ENCODE measurements at regions not wholly inside any gene's neighbourhood (a gene's known extent, or its start where the extent isn't known, plus 50 kb on each side); places are given as distances from the start of the nearest gene placed in this dataset.

- H3K27ac ChIP-seq (ENCODE audit: low read depth, low read length), result no peak overlapping the region
- H3K4me3 ChIP-seq (ENCODE audit: low read depth, low read length), result no peak overlapping the region
- no peaks in the 10 kb centered on the region for H3K36me3 ChIP-seq (ENCODE audit: control insufficient read depth, insufficient read depth, low read length)
- H3K9ac ChIP-seq (ENCODE audit: low read length), result no peak overlapping the region
- peaks cover 23% of the 10 kb centered on the region for H3K4me1 ChIP-seq (ENCODE audit: control insufficient read depth, insufficient read depth, low read length)
- H3K9me3 ChIP-seq (ENCODE audit: control insufficient read depth, insufficient read depth, low read depth, low read length), result no peaks in the 10 kb centered on the region
- H3K27me3 ChIP-seq (ENCODE audit: control insufficient read depth, insufficient read depth, low read length), result no peaks in the 10 kb centered on the region
These were observed 411.0 kb downstream of the LRATD1 start for GRCh38 chr2:15043336-15044058.

GRCh38 chr2:15045054-15045453, 412.5 kb downstream of the LRATD1 start:
- no peak overlapping the region for H3K27ac ChIP-seq (ENCODE audit: low read depth, low read length)
- H3K9ac ChIP-seq (ENCODE audit: low read length), result no peak overlapping the region
- H3K4me3 ChIP-seq (ENCODE audit: low read depth, low read length), result no peak overlapping the region
- no peaks in the 10 kb centered on the region for H3K36me3 ChIP-seq (ENCODE audit: control insufficient read depth, insufficient read depth, low read length)
- H3K27me3 ChIP-seq (ENCODE audit: control insufficient read depth, insufficient read depth, low read length), result no peaks in the 10 kb centered on the region
- H3K4me1 ChIP-seq (ENCODE audit: control insufficient read depth, insufficient read depth, low read length), result peaks cover 28% of the 10 kb centered on the region
- H3K9me3 ChIP-seq (ENCODE audit: control insufficient read depth, insufficient read depth, low read depth, low read length), result no peaks in the 10 kb centered on the region

DNA sequence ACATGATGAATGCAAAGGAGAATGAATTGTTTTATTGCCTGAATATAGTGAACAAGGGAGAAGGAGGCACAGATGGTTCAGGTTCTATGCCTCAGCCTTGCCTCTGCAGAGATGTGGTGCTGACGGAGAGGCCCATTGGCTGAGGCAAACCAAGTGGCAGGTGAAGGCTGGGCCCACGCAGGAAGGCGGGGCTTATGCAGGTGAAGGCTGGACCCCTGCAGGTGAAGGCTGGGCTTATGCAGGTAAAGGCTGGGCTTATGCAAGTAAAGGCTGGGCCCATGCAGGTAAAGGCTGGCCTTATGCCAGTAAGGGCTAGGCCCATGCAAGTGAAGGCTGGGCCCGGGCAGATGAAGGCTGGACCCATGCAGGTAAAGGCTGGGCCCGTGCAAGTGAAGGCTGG, 414.7 kb downstream of the LRATD1 start:
- peaks cover 27% of the 10 kb centered on the region for H3K4me1 ChIP-seq (ENCODE audit: control insufficient read depth, insufficient read depth, low read length)
- H3K9ac ChIP-seq (ENCODE audit: low read length), result no peak overlapping the region
- H3K27me3 ChIP-seq (ENCODE audit: control insufficient read depth, insufficient read depth, low read length), result no peaks in the 10 kb centered on the region
- no peaks in the 10 kb centered on the region for H3K9me3 ChIP-seq (ENCODE audit: control insufficient read depth, insufficient read depth, low read depth, low read length)
- no peaks in the 10 kb centered on the region for H3K36me3 ChIP-seq (ENCODE audit: control insufficient read depth, insufficient read depth, low read length)
- no peak overlapping the region for H3K27ac ChIP-seq (ENCODE audit: low read depth, low read length)
- H3K4me3 ChIP-seq (ENCODE audit: low read depth, low read length), result no peak overlapping the region

DNA sequence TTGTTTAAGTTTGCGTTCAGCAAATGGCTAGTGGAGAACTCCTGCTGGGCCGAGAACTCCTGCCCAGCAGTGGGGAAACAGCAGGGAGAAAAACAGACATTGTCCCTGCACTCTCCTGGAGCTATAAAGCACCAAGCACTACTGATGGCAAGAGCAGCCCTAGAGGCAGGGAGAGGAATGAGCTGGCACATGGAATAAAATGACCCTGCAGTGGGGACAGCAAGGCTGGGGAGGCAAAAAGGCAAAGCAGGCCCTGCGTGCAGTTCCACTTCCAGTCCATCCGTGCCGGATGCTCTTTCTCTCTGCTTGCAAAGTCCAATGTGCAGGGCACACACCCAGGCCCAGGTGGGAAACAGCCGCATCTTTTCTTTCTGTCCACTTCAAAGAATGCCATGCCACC, 415.5 kb downstream of the LRATD1 start:
- H3K4me3 ChIP-seq (ENCODE audit: low read depth, low read length), result no peak overlapping the region
- no peak overlapping the region for H3K27ac ChIP-seq (ENCODE audit: low read depth, low read length)
- H3K36me3 ChIP-seq (ENCODE audit: control insufficient read depth, insufficient read depth, low read length), result no peaks in the 10 kb centered on the region
- no peaks in the 10 kb centered on the region for H3K27me3 ChIP-seq (ENCODE audit: control insufficient read depth, insufficient read depth, low read length)
- no peaks in the 10 kb centered on the region for H3K9me3 ChIP-seq (ENCODE audit: control insufficient read depth, insufficient read depth, low read depth, low read length)
- H3K4me1 ChIP-seq (ENCODE audit: control insufficient read depth, insufficient read depth, low read length), result peaks cover 19% of the 10 kb centered on the region
- no peak overlapping the region for H3K9ac ChIP-seq (ENCODE audit: low read length)

GRCh38 chr2:15049096-15049993, 416.8 kb downstream of the LRATD1 start:
- peaks cover 5% of the 10 kb centered on the region for H3K4me1 ChIP-seq (ENCODE audit: control insufficient read depth, insufficient read depth, low read length)
- H3K27ac ChIP-seq (ENCODE audit: low read depth, low read length), result no peak overlapping the region
- H3K4me3 ChIP-seq (ENCODE audit: low read depth, low read length), result no peak overlapping the region
- H3K9ac ChIP-seq (ENCODE audit: low read length), result no peak overlapping the region
- no peaks in the 10 kb centered on the region for H3K36me3 ChIP-seq (ENCODE audit: control insufficient read depth, insufficient read depth, low read length)
- no peaks in the 10 kb centered on the region for H3K9me3 ChIP-seq (ENCODE audit: control insufficient read depth, insufficient read depth, low read depth, low read length)
- H3K27me3 ChIP-seq (ENCODE audit: control insufficient read depth, insufficient read depth, low read length), result no peaks in the 10 kb centered on the region

DNA sequence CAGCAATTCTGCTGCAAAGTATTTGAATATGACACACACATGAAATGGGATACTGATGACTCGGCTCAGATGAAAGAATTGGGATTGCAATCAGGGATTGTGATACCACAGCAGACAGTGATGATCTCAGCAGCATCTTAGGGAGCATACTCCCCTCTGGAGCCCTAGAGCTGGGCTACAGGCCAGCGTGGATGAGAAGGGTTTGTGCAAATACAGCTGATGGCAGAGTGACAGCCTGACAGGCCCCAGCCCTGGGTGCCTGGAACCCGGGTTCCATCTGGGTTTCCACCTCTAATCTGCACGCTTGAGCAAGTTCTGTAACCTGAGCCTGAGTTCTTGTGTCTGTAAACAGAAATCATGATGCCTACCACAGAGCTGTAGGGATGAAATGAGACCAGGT, 418.0 kb downstream of the LRATD1 start:
- peaks cover 5% of the 10 kb centered on the region for H3K4me1 ChIP-seq (ENCODE audit: control insufficient read depth, insufficient read depth, low read length)
- H3K36me3 ChIP-seq (ENCODE audit: control insufficient read depth, insufficient read depth, low read length), result no peaks in the 10 kb centered on the region
- H3K9ac ChIP-seq (ENCODE audit: low read length), result no peak overlapping the region
- no peaks in the 10 kb centered on the region for H3K27me3 ChIP-seq (ENCODE audit: control insufficient read depth, insufficient read depth, low read length)
- H3K27ac ChIP-seq (ENCODE audit: low read depth, low read length), result no peak overlapping the region
- H3K9me3 ChIP-seq (ENCODE audit: control insufficient read depth, insufficient read depth, low read depth, low read length), result no peaks in the 10 kb centered on the region
- H3K4me3 ChIP-seq (ENCODE audit: low read depth, low read length), result no peak overlapping the region

GRCh38 chr2:15053542-15053941, 421.0 kb downstream of the LRATD1 start:
- H3K27me3 ChIP-seq (ENCODE audit: control insufficient read depth, insufficient read depth, low read length), result no peaks in the 10 kb centered on the region
- no peaks in the 10 kb centered on the region for H3K9me3 ChIP-seq (ENCODE audit: control insufficient read depth, insufficient read depth, low read depth, low read length)
- peaks cover 5% of the 10 kb centered on the region for H3K4me1 ChIP-seq (ENCODE audit: control insufficient read depth, insufficient read depth, low read length)
- H3K9ac ChIP-seq (ENCODE audit: low read length), result no peak overlapping the region
- H3K27ac ChIP-seq (ENCODE audit: low read depth, low read length), result no peak overlapping the region
- H3K4me3 ChIP-seq (ENCODE audit: low read depth, low read length), result no peak overlapping the region
- no peaks in the 10 kb centered on the region for H3K36me3 ChIP-seq (ENCODE audit: control insufficient read depth, insufficient read depth, low read length)

GRCh38 chr2:15058015-15058720, 425.7 kb downstream of the LRATD1 start:
- H3K4me1 ChIP-seq (ENCODE audit: control insufficient read depth, insufficient read depth, low read length), result 0 out of 2 replicates have a peak, but pooled peaks cover 5% of the 10 kb centered on the region
- H3K27ac ChIP-seq (ENCODE audit: low read depth, low read length), result no peak overlapping the region
- H3K9ac ChIP-seq (ENCODE audit: low read length), result no peak overlapping the region
- H3K36me3 ChIP-seq (ENCODE audit: control insufficient read depth, insufficient read depth, low read length), result no peaks in the 10 kb centered on the region
- H3K27me3 ChIP-seq (ENCODE audit: control insufficient read depth, insufficient read depth, low read length), result no peaks in the 10 kb centered on the region
- no peak overlapping the region for H3K4me3 ChIP-seq (ENCODE audit: low read depth, low read length)
- no peaks in the 10 kb centered on the region for H3K9me3 ChIP-seq (ENCODE audit: control insufficient read depth, insufficient read depth, low read depth, low read length)

DNA sequence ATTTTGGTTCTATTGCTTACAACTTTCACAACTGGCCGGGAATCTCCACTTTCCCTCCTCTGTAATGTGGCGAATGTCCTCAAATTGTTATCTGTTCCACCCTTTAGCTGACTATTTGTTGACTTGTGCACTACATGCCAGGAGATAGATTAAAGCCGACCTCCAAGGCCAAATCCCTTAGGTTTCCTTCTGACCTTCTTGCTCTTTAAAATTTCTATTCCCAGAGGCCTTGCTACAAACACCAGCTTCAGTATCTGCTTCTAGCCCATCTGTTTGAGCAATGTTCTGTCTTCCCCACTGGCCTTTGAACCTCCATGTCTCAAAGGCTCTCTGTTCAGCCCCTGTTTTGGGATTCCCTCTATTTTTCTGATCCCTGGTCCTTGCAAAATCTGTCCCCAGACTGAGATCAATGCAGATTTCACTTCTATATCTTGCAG, 426.2 kb downstream of the LRATD1 start:
- Histone ChIP-seq H3K9ac (ENCODE audit: low read length) (no peak overlapping the region), H3K27me3 (ENCODE audit: control insufficient read depth, insufficient read depth, low read length) (no peaks in the 10 kb centered on the region), H3K36me3 (ENCODE audit: control insufficient read depth, insufficient read depth, low read length) (no peaks in the 10 kb centered on the region), H3K9me3 (ENCODE audit: control insufficient read depth, insufficient read depth, low read depth, low read length) (no peaks in the 10 kb centered on the region), H3K27ac (ENCODE audit: low read depth, low read length) (no peak overlapping the region), H3K4me3 (ENCODE audit: low read depth, low read length) (no peak overlapping the region), H3K4me1 (ENCODE audit: control insufficient read depth, insufficient read depth, low read length) (0 out of 2 replicates have a peak, but pooled peaks cover 5% of the 10 kb centered on the region)

DNA sequence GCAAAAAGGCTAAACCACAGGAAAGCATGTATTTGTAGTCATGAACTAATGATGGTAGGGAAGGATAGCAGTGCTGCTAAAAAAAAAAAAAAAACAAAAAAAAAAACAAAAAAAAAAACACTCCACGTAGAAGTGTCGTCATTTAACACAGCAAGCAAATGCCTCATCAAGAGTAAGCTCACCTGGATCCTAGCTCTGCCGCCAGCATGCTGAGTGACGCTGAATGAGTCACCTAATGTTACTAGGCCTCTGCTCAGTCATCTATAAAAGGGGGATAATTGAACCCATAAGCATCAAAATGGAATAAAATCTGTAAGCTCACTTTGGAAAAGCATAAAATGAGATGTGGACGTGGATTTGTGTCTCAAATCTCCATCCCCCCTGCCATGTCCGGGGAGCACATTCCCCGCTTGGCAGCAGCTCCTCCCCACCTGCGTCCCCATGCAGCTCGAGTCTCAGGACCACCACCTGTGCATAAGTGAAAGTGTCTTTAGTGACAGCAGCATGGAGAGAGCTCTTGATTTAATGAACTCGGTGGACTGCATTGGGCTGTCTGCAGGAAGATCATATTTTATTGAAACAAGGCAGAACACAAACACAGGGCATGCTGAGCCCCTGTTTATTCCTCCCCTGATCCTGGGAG, 427.5 kb downstream of the LRATD1 start:
- Histone ChIP-seq H3K9ac (ENCODE audit: low read length) (no peak overlapping the region), H3K4me1 (ENCODE audit: control insufficient read depth, insufficient read depth, low read length) (0 out of 2 replicates have a peak, but pooled peaks cover 5% of the 10 kb centered on the region), H3K9me3 (ENCODE audit: control insufficient read depth, insufficient read depth, low read depth, low read length) (no peaks in the 10 kb centered on the region), H3K4me3 (ENCODE audit: low read depth, low read length) (no peak overlapping the region), H3K27ac (ENCODE audit: low read depth, low read length) (no peak overlapping the region), H3K27me3 (ENCODE audit: control insufficient read depth, insufficient read depth, low read length) (no peaks in the 10 kb centered on the region), H3K36me3 (ENCODE audit: control insufficient read depth, insufficient read depth, low read length) (no peaks in the 10 kb centered on the region)
